ENCODE measurements at regions not wholly inside any gene's neighbourhood (a gene's known extent, or its start where the extent isn't known, plus 50 kb on each side); places are given as distances from the start of the nearest gene placed in this dataset.

GRCh38 chr6:44049989-44050871 is 77.0 kb downstream of the MRPL14 start:
- DNase-seq (ENCODE audit: low read depth in 2 of 2), result no peak

- DNase-seq (ENCODE audit: low read depth in 2 of 2), result no peak
Observed at GRCh38 chr6:44049163-44049988, 77.9 kb downstream of the MRPL14 start.

- no peak for DNase-seq (ENCODE audit: low read depth in 2 of 2)
Observed at GRCh38 chr6:44048277-44048676, 79.0 kb downstream of the MRPL14 start.

DNA sequence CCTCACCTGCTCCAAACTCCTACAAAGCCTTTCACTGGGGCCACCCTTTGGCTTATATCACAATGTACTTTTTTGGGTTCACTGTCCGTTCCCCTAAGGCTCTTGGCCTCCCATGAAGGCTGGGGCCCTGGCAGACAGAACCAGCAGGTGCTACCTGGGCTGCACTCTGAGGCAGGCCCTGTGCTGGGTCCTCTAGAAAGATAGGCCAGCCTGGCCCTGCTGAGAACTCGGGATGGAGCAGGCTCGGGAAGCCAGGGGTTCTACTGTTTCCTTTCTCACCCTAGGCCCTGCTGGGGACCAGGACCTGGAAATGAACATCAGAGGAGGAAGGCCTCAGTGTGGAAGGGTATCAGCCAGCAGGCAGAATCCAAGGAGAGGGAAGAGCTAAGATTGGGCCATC is 79.5 kb downstream of the MRPL14 start:
- no peak for DNase-seq (ENCODE audit: low read depth in 2 of 2)

- DNase-seq (ENCODE audit: low read depth in 2 of 2), result no peak
Observed at GRCh38 chr6:44047179-44047546, 80.1 kb downstream of the MRPL14 start.

- DNase-seq (ENCODE audit: low read depth in 2 of 2), result no peak
Observed at GRCh38 chr6:44046516-44047178, 80.6 kb downstream of the MRPL14 start.

DNA sequence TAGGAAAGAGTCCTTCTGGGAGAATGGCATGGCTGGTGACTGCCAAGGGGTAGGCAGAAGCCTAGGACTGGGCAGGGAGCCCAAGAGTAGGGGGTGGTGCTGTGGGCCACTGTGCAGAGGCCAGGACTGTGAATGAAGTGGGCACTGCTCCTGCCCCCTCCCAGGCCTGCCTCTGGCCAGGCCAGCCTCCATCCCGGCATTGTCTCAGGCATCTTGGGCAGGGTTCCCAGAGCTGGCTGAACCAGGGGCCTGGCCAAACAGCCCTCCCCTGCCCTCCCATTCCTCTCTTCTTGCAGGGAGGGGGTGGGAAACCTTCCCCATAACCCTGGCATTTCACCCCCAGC is 81.6 kb downstream of the MRPL14 start:
- DNase-seq (ENCODE audit: low read depth in 2 of 2), result no peak

DNA sequence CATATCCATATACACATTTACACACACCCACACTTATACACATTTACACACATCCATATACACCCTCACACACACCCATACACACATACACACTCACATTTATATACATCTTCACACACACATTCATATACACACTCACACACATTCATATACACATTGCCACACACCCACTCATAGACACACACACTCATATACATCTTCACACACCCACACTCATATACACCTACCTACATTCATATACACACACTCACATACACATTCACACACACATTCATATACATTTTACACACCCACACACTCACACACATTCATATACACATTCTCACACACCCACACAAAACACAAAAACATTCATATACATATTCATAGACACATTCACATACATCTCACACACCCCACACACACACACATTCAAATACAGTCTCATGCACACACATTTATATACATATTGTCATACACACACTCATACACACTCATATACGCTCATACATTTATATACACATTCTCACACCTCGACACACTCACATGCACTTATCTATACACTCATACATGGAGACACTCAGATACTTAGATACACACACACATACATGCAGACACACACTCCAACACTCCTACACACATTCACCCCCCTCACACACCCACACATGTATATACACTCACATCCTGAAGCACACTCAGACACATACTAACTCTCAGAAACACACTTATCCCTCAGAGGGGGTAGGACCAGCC is 82.1 kb downstream of the MRPL14 start:
- no peak for DNase-seq (ENCODE audit: low read depth in 2 of 2)

GRCh38 chr6:44044154-44044539 is 83.1 kb downstream of the MRPL14 start:
- no peak for DNase-seq (ENCODE audit: low read depth in 2 of 2)

DNA sequence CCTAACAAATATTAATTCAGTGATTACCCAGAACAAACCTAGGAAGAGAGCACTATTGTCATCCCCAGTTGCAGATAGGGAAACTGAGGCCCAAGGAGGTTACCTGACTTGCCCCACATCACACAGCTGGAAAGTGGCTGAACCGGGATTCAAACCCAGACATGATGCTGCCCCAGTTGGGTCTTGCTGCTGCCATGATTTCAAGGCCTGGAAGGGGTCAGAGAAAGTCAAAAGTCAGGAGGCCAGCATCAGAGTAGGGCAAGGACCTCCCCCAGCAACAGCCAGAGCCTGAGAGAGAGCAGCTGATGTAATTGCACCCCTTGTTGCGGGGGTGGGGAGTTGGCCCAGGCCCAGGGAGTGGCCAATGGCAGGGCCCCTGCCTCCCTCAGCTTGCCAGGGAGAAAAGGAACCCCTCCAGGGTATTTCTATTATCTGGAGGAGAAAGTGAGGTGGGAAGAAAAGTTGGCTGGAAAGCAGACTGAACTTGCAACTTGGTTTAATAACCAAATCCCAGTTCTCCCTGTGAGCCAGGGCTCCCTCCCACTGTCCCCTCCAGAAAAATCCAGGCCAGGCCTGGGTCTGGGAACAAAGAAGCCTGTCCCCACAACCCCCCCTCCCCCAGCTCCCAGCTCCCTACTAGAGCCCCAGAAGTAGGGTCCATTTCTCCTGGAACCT is 83.6 kb downstream of the MRPL14 start:
- DNase-seq (ENCODE audit: low read depth in 2 of 2), result no peak

GRCh38 chr6:44042989-44043478 is 84.2 kb downstream of the MRPL14 start:
- DNase-seq (ENCODE audit: low read depth in 2 of 2), result no peak

GRCh38 chr6:44042261-44042988 is 84.8 kb downstream of the MRPL14 start:
- DNase-seq (ENCODE audit: low read depth in 2 of 2), result no peak

DNA sequence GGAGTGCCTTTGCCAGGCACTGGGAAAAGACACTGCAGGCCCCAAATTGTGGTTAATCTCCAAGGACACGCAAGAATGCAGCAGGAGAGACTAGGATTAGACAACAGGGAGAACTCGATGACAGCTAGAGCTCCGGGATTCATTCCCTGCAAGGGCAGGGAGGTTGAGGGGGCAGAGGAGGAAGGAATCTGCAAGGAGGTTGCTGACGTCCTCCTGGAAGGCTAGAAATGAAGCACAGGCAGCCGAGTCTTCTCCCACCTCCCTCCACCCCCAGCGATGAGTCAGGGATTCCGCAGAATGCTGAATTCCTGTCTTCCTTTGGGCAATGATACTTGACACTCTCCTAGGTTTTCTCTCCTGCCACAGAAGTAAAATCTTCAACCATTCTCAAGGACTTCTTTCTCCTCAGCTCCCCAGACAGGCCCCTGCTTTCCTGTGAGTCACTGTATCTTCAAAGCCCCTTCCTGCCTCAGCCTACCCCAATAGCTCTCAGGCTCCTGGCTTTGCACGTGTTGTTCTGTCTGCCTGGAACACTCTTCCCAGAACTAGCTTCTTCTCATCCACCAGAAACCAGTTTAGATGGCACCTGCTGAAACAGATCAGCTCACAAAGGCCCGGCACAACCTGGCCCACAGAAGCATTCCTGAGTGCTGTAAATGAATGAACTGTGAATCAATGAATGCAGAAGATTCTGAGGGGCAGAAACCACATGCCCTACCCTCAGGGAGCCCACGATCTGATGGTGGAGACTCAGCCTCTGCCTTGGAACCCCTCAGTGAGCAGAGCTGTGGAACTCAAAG is 85.6 kb downstream of the MRPL14 start:
- no peak for DNase-seq (ENCODE audit: low read depth in 2 of 2)

DNA sequence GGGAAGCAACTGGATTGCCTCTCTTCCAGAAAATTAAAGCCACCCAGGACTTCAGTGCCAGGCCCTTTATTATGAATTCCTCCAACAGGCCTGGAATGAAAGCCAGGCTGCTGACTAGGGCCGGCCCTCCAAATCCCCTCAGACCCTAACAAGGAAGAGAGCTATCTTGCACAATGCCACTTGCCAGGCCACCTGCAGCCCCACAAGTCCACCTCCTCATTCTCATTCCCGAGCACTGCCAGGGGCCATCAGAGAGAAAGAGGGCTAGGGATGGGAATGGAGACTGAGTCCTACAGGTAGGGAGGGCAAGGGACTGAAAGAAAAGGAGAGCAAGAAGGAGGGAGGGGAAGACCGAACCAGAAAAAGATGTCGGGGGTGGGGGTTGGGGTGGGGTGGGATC is 86.5 kb downstream of the MRPL14 start:
- DNase-seq (ENCODE audit: low read depth in 2 of 2), result no peak

DNA sequence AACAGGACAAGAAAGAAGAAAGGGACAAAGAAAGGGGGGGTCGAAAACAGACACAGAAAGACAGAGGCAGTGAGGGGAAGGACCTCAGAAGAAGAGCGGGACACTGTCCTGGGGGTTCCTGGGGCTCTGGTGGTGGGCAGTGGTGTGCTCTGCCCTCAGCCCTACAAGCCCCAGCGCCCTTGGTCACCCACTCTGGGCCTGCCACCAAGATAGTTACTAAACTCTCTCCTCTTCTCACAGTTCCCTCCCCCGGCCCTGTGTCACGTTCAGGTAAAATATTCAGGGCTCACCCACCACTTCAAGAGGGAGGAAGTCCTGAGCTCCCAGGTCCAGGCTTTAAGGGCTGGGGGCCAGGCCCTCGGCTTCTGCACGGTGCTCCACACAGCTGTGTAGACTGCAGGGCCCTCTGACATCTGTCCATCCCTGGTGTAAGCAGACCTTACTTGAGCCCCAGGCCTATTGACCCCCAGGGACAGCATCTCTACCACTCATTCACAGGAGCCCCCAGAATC is 87.4 kb downstream of the MRPL14 start:
- DNase-seq (ENCODE audit: low read depth in 2 of 2), result no peak

DNA sequence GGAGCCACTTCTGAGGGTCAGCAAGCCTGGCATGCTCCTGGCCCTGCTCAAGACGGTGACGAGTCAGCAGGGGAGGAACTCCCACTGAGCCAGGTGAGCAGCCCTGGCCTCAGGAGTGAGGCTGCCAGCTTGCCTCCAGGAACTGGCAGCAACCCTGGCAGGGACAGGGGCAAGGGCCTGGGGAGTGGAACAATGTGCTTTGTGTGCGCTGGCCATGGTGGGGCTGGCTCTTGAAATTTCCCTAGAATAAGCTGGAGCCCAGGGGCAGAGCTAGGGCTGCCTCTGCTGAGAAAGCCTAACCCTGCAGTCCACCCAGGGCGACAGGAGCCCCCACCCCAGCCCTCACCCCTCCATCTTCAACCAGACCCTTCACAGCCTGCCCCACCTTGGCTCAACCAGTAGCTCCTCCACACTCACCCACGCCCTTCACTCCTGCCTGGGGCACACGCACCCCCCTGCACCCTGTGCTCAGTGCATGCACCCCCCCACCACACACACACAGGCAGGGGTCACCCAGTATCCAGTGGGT is 88.0 kb downstream of the MRPL14 start:
- no peak for DNase-seq (ENCODE audit: low read depth in 2 of 2)

DNA sequence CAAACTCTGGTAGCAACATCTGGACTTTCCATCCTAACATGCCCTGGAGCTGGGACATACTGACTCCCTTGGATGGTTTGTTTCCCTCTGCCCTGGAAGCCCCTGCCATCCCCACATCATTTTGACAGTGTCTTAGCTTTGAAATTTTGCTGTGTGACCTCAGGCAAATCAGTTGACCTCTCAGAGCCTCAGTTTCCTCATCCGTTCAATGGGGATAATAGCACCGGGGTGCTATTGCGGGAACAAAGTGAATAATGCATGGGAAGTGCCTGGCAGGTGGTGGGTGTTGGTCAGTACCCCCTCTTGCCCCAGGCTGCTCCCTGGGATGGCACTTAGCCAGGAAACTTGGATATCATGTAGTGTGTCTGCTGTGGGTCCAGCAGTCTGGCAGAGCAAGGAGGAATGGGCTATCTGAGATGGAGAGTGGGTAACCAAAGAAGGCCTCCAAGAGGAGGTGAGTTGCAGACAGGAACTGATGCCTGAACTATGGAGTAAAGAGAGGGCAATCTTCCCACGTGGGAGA is 88.6 kb downstream of the MRPL14 start:
- no peak for DNase-seq (ENCODE audit: low read depth in 2 of 2)

- DNase-seq (ENCODE audit: low read depth in 2 of 2), result no peak
Observed at GRCh38 chr6:44037847-44038542, 89.3 kb downstream of the MRPL14 start.
